Hematopoietic multipotent progenitor cell treated with erythropoietin and hydrocortisone succinate and interleukin-3 and kit ligand, for 15 days (in vitro differentiated cells): ENCODE measurements at regions not wholly inside any gene's neighbourhood (a gene's known extent, or its start where the extent isn't known, plus 50 kb on each side); places are given as distances from the start of the nearest gene placed in this dataset.
A peak's percentile ranks its signal among the peaks of the same experiment; 100 is the strongest.

Experiments
- DNase-seq: peaks from one replicate; pipeline ENCODE4 v3.0.0-alpha.2; 2015; ENCODE audit warnings: low spot score

DNA sequence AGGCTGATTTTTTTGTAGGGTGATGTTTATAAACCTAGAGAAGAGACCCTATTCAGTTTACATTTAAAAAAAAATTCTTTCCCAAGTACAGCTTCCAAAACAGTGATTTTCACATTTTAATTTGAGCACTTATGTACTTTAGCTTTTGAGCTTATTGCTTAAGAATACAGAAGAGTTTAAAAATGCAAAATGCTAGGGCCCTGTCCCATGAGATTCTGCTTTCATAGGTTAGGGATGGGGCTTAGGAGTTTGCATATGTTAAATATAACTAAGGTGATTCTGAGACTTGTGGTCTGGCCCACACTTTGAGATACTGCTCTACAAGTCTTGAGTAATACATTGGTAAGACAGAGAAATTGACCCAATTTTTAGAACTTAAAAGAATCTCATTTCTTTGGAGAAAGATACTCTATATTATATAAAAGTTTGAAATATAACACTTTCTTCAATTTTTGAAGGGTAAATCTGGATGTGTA is 137.3 kb upstream of the CWC22 start:
- DNase-seq, result no peak

DNA sequence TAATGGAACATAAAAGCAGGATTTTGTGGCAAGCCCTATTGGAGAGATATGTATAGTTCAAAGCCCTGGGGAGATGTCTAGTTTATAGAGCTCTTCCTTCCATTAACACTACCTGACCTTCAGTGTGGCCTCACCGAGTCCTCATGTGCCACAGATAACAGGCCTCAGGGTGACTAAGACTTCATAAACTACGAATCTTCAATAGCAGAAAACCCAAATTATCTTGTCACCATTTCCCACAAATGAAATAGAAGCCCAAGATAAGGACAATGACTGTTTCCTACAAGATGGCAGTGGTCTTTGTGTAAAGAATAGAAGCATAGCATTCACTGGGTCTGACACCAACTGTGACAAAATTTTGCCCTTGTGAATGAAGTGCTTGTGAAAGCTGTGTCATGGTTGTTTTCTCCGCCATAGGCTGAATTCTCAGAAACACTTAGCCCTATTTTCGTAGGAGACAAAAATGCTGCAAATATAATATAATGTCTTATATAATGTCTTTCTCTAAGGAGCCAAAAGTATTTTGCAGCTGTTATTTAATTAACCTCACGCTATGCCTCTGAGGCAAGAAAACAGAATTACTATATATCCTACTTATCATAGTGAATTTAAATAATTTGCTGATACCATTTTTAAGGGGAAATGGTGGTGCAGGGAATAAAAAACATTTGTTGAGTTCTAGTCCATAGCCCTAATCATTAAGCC is 136.7 kb upstream of the CWC22 start:
- DNase-seq, result no peak

DNA sequence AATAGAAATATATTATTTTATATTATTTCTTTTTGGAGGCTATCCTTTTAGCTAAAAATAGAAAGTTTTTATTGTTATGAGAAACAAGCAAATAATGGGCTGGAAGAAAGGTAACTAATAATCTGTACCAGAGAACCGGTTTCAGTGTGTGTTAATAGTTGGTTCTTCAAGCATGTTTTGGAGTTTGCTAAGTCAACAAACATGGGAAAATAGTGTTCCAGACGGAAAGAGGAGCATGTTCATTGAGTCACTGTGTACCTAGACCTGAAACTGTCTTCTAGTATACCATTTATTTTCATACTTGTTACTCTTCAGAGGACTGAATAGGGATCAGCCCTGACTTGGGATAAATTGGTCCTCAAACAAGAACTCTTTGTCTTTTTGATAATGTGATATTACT is 134.5 kb upstream of the CWC22 start:
- DNase-seq, result no peak

DNA sequence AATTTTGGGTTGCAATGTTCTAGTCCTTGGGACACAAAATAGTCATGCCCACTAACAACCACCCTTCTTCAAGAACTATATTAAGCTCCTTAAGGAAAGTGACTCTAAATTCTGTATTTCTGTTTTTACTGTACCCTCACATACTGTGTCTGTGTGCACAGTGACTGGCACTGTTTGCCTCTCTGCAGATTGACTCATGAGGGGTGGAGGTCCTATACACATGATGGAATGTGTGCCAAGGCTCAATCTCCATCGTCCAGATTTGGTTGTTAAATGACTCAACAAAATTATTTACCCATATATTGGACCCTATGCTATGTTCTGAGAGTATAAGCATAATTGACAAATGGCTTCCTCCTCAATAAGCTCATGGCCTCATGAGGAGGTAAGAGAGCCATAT is 126.6 kb upstream of the CWC22 start:
- DNase-seq, result no peak

DNA sequence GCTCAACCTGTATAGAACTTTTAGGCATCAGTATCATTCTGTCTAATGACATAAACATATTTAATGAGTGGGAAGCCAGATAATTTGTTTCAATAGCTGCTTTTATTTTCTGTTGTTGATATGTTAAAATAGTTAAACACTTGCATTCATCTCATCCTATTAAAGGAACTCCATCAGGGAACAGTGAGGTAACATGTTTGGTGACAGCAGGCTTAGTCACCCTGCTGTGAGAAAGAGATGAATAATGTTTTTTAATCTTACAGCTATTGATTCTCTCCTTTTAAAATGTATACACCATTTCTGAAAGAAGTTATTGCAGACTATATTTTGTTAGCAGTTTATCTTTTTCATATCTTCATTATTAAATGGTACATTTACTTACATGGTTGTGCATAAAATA is 123.3 kb upstream of the CWC22 start:
- DNase-seq, result no peak

DNA sequence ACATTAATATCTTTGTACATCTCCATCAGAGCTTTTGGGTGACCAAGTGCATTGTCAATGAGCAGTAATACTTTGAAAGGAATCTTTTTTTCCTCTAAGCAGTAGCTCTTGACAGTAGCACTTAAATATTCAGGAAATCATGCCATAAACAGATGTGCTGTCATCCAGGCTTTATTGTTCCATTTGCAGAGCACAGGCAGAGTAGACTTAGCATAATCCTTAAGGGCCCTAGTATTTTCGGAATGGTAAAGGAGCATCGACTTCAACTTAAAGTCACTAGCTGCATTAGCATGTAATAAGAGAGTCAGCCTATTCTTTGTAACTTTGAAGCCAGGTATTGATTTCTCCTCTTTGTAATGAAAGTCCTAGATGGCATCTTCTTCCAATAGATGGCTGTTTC is 121.8 kb upstream of the CWC22 start:
- no peak for DNase-seq

DNA sequence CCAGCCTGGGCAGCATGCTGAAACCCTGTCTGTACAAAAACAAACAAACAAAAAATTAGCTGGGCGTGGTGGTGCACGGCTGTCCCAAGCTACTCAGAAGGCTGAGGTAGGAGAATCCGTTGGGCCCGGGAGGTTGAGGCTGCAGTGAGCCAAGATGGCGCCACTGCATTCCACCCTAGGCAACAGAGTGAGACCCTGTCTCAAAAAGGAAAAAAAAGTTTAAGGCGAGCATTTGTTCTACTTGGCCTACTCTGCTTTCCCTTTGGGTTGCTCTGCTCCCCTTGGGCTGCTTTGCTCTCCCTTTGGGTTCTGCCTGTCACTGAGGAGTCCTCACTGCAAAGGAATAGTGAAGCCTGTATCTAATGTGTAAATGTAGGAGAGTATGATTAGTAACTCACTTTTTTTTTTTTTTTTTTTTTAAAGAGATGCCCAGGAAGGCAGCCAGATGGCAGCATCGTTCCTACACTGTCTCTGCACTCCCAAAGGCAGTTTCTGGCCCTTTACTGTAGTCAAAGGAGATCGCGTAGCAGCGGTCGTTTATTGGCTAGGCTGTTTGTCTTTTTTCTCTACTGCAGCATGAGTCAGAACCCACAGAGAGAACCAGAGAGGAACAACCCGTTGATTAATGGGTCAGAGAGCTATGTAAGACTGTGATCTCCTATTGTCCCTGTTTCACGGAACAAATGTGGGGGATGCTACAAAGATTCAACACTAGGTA is 118.3 kb upstream of the CWC22 start:
- DNase-seq, result no peak

DNA sequence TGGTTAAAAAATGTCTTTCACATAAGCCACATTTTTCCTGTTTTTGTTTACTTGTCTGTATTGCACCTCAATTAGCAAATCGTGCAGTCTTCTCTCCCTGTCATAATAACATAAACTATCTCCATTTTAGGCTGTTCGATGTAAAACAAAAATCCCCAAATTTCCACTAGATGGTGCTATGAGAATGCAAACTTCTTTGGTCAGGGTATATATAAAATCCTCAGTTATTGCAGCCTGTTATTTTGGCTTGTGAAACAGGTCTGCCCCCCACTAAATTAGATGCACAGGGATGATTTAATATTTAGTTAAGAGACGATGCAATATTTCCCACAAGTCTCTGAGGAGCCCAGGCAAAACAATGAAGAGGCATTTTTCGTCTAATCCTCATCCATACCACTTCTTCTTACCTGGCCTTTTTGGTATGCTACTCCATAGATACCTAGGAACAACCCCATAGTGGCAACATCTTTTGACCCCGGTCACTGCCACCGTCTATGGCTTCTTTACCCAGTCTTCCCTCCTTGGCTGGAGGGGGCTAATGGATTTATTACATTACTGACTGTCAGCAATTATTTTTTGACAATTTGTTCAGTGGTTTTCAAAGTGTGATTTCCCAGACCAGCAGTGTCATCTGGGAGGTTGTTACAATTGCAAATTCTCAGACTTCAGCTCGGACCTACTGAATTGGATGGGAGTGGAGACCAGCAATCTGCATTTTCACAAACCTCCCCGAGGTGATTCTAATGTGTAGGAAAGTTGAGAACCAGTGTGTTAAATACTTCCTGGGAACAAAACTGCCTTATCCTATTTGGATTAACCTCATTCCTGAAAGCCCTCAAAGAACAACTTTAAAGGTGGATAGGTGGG is 117.4 kb upstream of the CWC22 start:
- DNase-seq, result peak; percentile 9

DNA sequence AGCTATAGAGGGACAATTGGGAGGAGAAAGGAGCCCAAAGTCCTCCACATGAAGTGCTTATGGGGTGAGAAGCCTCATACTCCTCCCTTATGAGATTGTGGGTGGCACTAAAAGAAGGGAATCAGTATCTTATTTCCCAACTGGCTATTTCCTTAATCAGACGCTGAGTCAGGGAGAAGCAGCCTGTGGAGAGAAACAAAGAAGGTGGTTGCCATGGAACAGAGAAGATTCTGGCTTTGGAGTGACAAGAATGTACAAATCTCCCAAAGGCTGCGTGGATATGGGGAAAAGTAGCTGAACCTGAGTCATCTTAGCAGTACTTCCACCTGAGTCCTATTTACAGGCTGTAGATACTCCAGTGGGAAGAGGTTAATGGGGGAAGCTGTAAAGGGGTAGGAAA is 115.8 kb upstream of the CWC22 start:
- no peak for DNase-seq

DNA sequence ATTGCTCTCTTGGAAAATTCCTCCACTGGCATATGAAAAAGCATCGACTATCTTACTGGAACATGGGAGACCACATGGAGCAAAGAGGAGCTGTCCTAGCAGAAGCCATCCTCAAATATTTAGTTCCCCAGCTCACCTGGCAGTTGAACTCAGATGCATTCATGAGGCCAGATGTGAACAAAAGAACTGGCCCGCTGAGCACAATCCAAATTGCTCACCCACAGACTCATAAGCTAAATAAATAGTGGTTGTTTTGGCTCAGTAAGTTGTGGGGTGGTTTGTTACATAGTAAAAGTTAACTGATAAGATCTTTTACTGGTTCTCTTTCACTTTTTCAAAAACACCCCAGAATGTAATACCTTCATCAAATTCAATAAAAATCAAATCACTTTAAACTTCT is 108.6 kb upstream of the CWC22 start:
- DNase-seq, result no peak

DNA sequence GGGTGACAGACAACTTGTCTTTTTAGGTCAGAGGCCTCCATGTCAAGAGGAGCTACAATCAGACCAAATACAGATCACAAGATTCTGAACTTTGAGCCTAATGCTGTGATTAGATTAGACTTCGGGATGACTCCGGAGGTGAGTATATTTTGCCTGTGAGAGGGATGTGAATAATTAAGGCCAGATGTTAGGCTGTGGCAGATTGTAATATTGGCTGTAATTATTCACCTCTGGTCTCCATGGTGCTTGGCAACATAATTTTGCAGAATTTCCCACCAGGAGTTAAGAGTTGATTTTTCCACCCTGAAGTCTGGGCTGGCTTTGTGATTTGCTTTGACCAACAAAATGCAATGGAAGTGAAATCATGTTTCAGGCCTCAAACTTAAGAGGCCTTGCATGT is 108.2 kb upstream of the CWC22 start:
- DNase-seq, result no peak

DNA sequence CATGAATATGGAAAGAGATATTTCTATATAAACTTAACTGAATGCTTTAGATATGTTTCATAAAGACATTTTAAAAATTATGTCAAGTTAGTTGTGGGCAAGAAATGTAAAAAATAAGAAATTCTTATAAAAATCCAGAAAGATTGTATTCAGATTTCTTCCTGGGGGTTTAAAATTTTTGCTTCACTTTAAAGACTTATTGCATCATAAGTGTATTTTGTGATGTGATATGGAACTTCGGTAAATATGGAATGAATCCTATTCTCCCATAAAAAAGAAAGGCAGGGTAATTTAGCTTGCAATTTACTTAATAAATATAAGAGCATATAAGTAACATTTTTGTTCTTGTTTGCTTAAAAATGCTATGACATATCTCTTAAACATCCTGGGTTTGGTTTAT is 104.8 kb upstream of the CWC22 start:
- DNase-seq, result no peak

DNA sequence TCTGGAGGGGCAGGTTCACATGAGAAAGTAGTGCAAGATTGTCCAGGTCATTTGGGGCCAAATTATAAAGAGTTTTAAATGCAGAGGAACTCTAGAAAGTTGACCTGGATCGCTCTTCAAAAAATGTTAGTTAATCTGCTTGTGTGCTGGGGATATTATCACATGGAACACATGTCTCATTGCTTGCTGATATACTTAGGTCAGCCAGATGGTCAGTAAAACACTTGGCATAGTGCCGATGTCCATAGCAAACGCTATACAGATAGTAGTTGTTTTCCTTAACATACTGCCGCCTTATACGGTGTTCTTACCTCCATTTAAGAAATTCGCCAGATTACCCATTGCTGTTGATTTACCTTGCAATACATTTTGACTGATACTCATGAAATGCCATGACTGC is 103.4 kb upstream of the CWC22 start:
- no peak for DNase-seq

DNA sequence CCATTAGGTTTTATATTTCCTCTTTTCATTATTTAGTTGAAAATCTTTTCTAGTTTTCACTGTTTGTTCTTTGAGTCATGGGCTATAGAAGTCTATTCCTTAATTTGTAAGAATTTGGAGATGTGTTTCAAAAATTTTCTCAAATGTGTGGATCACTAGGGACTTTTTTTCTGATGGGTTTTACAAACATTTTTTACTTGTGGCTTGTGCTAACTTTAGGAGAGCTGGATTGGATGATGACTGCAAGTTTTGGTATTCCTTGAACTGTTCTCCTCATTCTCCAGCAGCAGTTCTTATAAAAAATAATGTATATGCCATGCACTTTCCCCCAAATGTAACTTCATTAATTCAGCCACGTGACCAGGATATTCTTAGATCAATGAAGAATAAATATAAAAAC is 94.7 kb upstream of the CWC22 start:
- DNase-seq, result no peak

DNA sequence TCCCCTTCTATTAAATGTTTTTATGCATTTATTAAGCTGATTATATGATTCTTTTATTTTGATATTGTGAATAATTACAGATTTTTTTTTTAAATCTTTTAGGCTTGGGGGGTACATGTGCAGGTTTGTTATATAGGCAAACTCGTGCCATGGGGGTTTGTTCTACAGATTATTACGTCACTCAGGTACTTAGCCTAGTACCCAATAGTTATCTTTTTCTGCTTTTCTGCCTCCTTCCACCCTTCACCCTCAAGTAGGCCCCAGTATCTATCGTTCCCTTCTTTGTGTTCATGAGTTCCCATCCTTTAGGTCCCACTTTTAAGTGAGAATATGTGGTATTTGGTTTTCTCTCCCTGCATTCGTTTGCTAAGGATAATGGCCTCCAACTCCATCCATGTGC is 92.2 kb upstream of the CWC22 start:
- DNase-seq, result no peak

DNA sequence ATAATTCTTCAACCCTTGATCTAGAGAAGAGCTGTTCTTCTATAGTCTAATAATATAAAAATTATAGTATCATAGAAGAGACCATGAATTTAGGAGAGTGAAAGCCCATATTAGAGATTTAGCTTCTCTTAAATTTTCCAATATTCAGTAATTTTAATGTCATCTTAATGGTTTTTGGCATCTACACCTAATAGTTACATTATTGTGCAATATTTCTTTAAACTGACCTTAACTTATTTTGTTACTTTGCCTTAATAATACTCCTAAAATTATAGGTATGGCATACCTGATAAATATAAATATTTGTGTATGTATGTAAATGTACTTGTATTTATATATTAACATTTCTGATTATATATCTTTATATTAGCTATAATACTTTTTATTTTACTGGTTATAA is 78.0 kb upstream of the CWC22 start:
- DNase-seq, result no peak

DNA sequence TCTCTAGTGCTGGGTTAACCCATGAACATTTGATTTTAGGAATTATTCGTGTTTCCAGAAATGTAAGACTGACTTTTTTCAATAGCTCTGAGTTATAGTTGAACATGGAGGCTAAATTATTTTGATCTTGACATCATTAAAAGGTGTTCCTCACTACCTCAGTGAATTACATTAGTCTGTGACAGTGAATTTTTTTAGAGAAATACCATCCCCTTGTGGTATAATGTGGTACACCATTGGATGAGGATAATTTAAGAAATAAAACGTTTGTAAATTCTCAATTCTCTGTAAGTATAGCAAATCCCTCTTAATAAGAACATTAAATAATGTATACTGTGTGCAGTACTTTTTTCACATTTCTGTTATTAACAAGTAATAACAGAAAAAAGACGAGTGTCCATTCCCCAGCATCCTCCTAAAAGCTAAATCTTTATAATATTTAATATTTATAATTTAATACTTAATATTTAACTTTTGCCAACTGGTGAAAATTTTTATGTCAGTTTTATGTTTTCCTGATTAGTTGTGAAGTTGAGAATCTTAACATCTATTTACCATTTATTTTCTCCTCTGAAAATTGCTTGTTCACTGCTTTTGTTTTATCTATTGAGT is 70.3 kb upstream of the CWC22 start:
- no peak for DNase-seq

DNA sequence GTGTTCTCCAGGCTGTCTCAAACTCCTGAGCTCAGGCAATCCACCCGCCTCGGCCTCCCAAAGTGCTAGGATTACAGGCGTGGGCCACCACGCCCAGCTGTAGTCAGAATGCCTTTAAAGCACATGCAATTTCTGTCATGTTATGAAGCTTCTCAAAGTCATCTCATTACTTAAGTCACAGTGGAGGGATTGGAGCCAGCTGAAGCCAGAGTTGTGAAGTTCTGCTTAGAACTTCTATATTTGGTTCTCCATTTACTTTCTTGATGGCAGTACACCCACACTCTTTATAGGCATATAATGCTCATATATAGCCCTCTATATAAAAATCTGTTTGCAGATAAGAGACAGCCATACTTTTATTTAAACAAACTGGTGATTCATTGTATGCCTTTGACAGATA is 68.8 kb upstream of the CWC22 start:
- DNase-seq, result no peak

DNA sequence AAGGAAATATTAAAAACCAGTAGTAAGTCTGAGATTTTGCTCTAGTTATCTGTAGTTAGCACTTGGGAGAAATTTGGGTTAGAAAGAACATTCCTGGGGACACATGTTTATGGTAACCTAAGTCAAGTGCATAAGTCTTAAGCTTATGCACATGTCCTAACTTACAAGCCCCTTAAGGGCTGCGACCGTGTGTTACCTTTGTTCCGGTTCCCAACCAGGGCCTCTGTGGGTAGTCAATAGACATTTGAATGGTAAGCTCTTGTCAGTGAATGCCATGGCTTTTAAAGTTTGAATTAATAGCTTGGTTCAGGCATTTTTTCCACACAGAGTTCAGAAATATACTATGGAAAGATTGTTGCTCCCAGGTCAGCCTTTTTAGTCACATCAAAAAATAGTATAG is 64.7 kb upstream of the CWC22 start:
- no peak for DNase-seq

DNA sequence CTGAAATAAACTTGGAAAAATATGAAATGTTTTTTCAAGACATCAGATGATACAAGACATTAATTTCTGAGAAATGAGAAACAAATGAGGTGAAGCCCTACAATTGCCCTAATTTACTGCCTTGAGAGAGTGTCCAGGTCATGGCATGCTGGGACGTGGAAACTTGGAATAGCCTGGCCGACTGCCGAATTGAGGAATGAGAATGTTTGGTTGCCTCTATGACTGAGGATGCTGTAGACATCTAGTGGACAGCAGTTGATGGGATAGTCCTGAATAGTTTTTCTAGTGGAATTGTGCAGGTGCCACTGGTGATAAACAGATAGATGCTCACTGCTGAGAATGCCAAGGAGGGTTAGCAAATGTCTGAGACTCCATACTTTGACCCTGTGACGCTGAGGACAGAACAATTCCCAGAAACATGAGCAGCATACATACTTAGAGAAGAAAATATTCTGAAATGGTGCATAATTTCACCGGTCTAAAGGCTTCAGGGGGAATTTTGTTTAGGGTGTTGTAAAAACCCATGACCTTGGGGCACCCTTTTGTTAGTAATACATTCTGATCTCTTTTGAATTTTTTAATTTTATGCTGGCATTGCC is 56.5 kb upstream of the CWC22 start:
- DNase-seq, result no peak

DNA sequence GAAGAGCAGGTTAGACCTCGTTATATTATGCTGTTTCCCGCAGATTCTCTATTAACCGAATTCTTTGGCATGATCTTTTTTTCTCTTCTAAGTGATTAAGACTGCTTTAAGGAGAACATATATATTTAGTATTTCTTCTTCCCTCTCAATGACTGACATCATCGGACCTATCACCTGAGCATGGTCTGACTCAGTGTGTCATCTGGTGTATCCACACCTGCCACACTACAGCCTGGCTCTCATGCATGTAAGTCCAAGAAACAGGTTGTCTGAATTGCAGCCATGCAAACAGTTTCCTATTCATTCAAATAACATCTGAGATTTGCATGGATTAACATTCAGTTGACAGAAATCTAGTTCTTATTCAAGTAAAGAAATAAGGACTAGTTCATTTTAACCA is 55.1 kb upstream of the CWC22 start:
- no peak for DNase-seq

DNA sequence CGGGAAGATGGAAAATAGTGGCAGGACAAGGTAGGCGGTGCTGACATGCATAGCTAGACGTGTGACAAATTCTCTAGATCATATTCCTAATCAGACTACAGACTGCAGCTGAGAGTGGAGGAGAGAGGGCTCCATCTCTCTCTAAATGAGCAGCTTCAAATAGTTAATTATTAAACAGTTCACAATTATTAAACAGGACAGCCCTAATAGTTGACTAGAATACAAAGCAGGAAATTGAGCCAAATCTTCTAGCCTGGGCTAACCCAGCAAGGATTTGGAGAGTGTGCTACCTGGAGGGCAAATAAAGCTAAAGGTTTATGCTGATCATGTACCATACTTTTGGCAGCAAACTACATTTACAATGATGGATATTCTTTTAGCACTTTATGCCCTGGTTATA is 54.4 kb upstream of the CWC22 start:
- DNase-seq, result no peak
